Natural killer cell (primary cell): ENCODE measurements at regions not wholly inside any gene's neighbourhood (a gene's known extent, or its start where the extent isn't known, plus 50 kb on each side); places are given as distances from the start of the nearest gene placed in this dataset.

Experiments
- ATAC-seq, 3 donors: fragments of 150-1000 bp in 2 of 3; fragments of 200-7000 bp in 1 of 3; cut with Tn5 transposase; 1 replicate in 1 of 3; 2 replicates in 2 of 3; pipeline ENCODE4 v1.10.0; 2021; ENCODE audit warnings: mild to moderate bottlenecking in 2 of 3, moderate library complexity in 2 of 3
- DNase-seq, 2 donors: peaks; one replicate each; pipeline versions ENCODE4 v3.0.0 to v3.0.0-alpha.2; 2013 to 2021; ENCODE audit warnings: mixed read lengths in 1 of 2
- H3K27ac ChIP-seq: one replicate; pipeline ENCODE4 v1.5.1; 2013; ENCODE audit warnings: mild to moderate bottlenecking, low read length
- H3K27me3 ChIP-seq: one replicate; pipeline ENCODE4 v1.6.1; 2013; ENCODE audit warnings: low read length; ENCODE audit not compliant: control insufficient read depth, insufficient read depth
- H3K36me3 ChIP-seq: one replicate; pipeline ENCODE4 v1.6.1; 2013; ENCODE audit warnings: low read length; ENCODE audit not compliant: control insufficient read depth, insufficient read depth
- H3K4me1 ChIP-seq: one replicate; pipeline ENCODE4 v1.6.1; 2013; ENCODE audit warnings: low read length; ENCODE audit not compliant: control insufficient read depth, insufficient read depth
- H3K4me3 ChIP-seq: one replicate; pipeline ENCODE4 v1.5.1; 2013; ENCODE audit warnings: low read length
- H3K9me3 ChIP-seq: one replicate; pipeline ENCODE4 v1.6.1; 2013; ENCODE audit warnings: low read length; ENCODE audit not compliant: control insufficient read depth, insufficient read depth
- H3K27ac Mint-ChIP-seq, 2 donors: one replicate each; pipeline ENCODE4 v1.8.0; 2022; ENCODE audit warnings: mild to moderate bottlenecking in 2 of 2, mixed read lengths in 2 of 2, moderate library complexity in 1 of 2
- H3K27me3 Mint-ChIP-seq, 2 donors: one replicate each; pipeline ENCODE4 v1.8.0; 2022; ENCODE audit warnings: low read depth in 2 of 2, mixed read lengths in 2 of 2
- H3K36me3 Mint-ChIP-seq: one replicate; pipeline ENCODE4 v1.8.0; 2022; ENCODE audit warnings: mixed read lengths
- H3K4me1 Mint-ChIP-seq, 2 donors: one replicate each; pipeline ENCODE4 v1.8.0; 2022; ENCODE audit warnings: mixed read lengths in 2 of 2
- H3K4me3 Mint-ChIP-seq: one replicate; pipeline ENCODE4 v1.8.0; 2022; ENCODE audit warnings: mild to moderate bottlenecking, moderate library complexity, mixed read lengths
- H3K9me3 Mint-ChIP-seq, 2 donors: one replicate each; pipeline ENCODE4 v1.8.0; 2022; ENCODE audit warnings: mixed read lengths in 2 of 2
- WGBS: methylation state at CpG from one replicate; pipeline ENCODE4 v1.1.7; 2013; ENCODE audit warnings: missing lambda C conversion rate; ENCODE audit not compliant: insufficient coverage; 5-methylcytosine and 5-hydroxymethylcytosine counted together
- intact Hi-C: fragments of 100-400 bp; cut with micrococcal nuclease; formaldehyde crosslinking; loops from one replicate; pipeline ENCODE4 v1.14.2; 2022
- TF ChIP-seq, protein P1 (sequence below): fragments of 200-600 bp; IDR thresholded peaks from one replicate; pipeline ENCODE4 v1.8.0; 2022; ENCODE audit warnings: antibody characterized with exemption

DNA sequence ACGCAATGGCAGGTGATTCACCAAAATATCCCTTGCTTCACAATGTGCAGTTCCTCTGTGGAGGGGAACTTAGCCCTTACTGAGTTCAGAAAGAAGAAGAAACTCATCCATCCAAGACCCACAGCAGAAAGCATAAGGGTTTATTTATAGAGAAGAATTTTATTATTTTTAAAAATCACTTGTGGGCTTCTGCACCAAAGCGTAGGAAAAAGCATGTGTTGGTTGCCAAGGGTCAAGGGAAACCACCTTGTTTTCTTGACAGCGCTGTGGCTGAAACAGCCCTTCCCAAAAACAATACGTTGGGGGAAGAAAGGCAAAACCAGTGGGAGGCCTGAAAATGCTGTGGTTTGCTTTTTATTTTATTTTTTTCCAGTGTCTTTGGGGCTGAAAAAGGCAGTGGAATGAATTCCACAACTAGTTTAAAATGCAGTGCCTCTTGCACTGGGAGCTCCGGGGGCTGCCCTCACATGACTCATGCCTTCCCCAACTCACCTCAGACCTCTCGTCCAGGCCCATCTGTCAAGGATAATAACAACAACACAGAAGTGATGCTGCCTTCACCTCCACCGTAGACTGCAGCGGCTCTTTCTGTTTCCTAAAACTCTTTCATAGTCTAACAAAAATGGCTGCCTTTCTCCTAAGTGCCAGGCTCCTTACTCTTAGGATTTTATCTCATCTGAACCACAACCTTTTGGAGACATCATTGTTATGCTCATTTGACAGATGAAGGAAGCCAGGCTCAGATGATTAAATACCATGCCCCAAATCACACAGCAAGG, 224.2 kb upstream of the JUN start:
- intact Hi-C loops = loop anchor here (5.0 to 10.0 kb wide), 2 partner anchors 39 to 103 kb away; no protein-coding TSS in a partner anchor
- no peaks in the 10 kb centered on the region for H3K36me3 ChIP-seq
- Mint-ChIP-seq H3K4me3 (peak overlapping the region; percentile 59), H3K4me1 (peaks cover 49 to 58% of the 10 kb centered on the region in 2 donors), H3K27ac (peak overlapping the region; percentile 32 to 86), H3K27me3 (peaks cover 0 to 12% of the 10 kb centered on the region in 2 donors), H3K36me3 (no peaks in the 10 kb centered on the region), H3K9me3 (no peaks in the 10 kb centered on the region)
- 23% methylated on average over 8 of the region's 8 CpGs for WGBS
- TF ChIP-seq, protein P1, sequence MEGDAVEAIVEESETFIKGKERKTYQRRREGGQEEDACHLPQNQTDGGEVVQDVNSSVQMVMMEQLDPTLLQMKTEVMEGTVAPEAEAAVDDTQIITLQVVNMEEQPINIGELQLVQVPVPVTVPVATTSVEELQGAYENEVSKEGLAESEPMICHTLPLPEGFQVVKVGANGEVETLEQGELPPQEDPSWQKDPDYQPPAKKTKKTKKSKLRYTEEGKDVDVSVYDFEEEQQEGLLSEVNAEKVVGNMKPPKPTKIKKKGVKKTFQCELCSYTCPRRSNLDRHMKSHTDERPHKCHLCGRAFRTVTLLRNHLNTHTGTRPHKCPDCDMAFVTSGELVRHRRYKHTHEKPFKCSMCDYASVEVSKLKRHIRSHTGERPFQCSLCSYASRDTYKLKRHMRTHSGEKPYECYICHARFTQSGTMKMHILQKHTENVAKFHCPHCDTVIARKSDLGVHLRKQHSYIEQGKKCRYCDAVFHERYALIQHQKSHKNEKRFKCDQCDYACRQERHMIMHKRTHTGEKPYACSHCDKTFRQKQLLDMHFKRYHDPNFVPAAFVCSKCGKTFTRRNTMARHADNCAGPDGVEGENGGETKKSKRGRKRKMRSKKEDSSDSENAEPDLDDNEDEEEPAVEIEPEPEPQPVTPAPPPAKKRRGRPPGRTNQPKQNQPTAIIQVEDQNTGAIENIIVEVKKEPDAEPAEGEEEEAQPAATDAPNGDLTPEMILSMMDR = no peak
- ATAC-seq (peak in 1 of 3 donors; percentile 24), DNase-seq (no peak)
- H3K4me1 ChIP-seq = peaks cover 40% of the 10 kb centered on the region
- peak overlapping the region; percentile 18 for H3K27ac ChIP-seq
- no peaks in the 10 kb centered on the region for H3K9me3 ChIP-seq
- no peaks in the 10 kb centered on the region for H3K27me3 ChIP-seq
- no peak overlapping the region for H3K4me3 ChIP-seq

DNA sequence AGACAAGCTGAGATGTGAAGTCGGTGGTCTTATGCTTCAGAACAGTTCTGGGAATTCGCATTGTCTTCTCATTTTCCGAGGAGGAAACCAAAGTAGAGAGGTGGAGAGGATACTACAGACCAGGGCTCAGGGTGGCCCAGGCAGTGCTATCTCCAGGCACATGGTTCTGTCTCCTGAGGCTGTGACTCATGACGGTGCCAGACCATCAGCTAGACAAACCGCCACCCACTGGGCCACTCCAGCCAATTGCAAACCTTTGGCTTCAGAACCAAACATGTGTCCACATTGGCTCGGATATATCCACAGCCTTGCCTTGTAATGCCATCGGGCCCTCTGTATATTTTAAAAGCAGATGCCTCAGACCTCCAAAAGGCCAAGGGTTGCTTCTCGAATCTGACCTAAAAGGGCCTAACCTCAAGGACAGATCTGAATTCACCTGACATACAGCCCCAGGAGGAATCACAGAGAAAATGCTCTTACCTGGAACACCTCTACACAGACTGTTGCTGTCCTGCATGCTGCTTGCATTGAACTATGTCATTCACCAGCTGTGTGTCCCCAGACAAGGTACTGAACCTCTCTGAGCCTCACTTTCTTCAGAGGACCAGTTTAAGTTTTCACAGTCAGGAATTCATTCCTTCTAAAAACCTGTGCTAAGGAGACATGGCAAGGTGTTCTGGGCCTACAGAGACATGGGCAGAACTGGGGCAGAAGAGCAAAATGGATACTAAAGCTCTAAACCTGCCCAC, 224.9 kb upstream of the JUN start:
- Mint-ChIP-seq H3K36me3 (no peaks in the 10 kb centered on the region), H3K27me3 (peaks cover 2 to 13% of the 10 kb centered on the region in 2 donors), H3K4me1 (peaks cover 49 to 58% of the 10 kb centered on the region in 2 donors), H3K27ac (peak overlapping the region; percentile 32 to 46), H3K9me3 (no peaks in the 10 kb centered on the region), H3K4me3 (peak overlapping the region; percentile 19)
- no peaks in the 10 kb centered on the region for H3K27me3 ChIP-seq
- TF ChIP-seq, protein P1 = no peak
- peaks cover 40% of the 10 kb centered on the region for H3K4me1 ChIP-seq
- no peaks in the 10 kb centered on the region for H3K36me3 ChIP-seq
- 93% methylated on average over 8 of the region's 8 CpGs for WGBS
- DNase-seq (no peak), ATAC-seq (peak in 2 of 3 donors; percentile 46 to 59)
- intact Hi-C loops = loop anchor here (5.0 to 10.0 kb wide), 2 partner anchors 39 to 104 kb away; no protein-coding TSS in a partner anchor
- H3K9me3 ChIP-seq = no peaks in the 10 kb centered on the region
- H3K4me3 ChIP-seq = no peak overlapping the region
- H3K27ac ChIP-seq = peak overlapping the region; percentile 18

DNA sequence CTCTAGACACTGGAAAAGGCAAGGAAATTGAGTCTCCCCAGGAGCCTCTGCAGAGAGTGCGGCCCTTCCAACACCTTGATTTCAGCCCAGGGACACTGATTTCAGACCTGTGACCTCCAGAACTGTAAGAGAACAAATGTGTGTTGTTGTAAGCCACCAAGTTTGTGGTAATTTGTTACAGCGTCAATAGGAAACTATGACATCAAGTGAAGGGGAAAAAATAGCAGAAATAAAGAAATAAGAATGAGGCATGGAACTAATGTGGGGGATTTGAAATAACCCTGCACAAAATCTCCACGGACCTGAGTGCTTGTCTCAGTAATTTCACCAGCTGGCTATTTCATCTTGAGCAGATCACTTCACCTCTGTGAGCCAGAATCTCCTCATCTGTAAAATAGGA, 227.8 kb upstream of the JUN start:
- no peak for DNase-seq
- H3K27me3 Mint-ChIP-seq = peaks cover 15 to 37% of the 10 kb centered on the region in 2 donors
- H3K36me3 Mint-ChIP-seq = no peaks in the 10 kb centered on the region
- no peak for ATAC-seq
- intact Hi-C loops = no loop called here
- 66% methylated on average over 3 of the region's 3 CpGs for WGBS
- no peak overlapping the region for H3K27ac ChIP-seq
- TF ChIP-seq, protein P1 = no peak
- H3K4me3 Mint-ChIP-seq = no peak overlapping the region
- no peak overlapping the region for H3K27ac Mint-ChIP-seq
- no peaks in the 10 kb centered on the region for H3K9me3 ChIP-seq
- peaks cover 23% of the 10 kb centered on the region for H3K4me1 ChIP-seq
- H3K9me3 Mint-ChIP-seq = no peaks in the 10 kb centered on the region
- H3K27me3 ChIP-seq = no peaks in the 10 kb centered on the region
- peaks cover 21 to 41% of the 10 kb centered on the region in 2 donors for H3K4me1 Mint-ChIP-seq
- no peak overlapping the region for H3K4me3 ChIP-seq
- no peaks in the 10 kb centered on the region for H3K36me3 ChIP-seq
